Heart left ventricle (tissue), 13 donors: ENCODE measurements at regions not wholly inside any gene's neighbourhood (a gene's known extent, or its start where the extent isn't known, plus 50 kb on each side); places are given as distances from the start of the nearest gene placed in this dataset.

Experiments used
- POLR2A ChIP-seq, 2 donors: fragments of 450-650 bp; IDR thresholded peaks; one replicate each; pipeline ENCODE4 v1.6.1; 2017; ENCODE audit warnings: antibody characterized with exemption in 2 of 2, mild to moderate bottlenecking in 2 of 2, moderate library complexity in 2 of 2
- TF ChIP-seq, protein P1 (sequence below), 12 donors: fragments of 200-600 bp; sonication (generic) in 4 of 12; IDR thresholded peaks; one replicate each; pipeline versions ENCODE4 v1.5.0 to v1.8.0; 2018 to 2022; ENCODE audit warnings: antibody characterized with exemption in 12 of 12, mild to moderate bottlenecking in 5 of 12
- donor health status: ischemic (EF 13 %, LVEDD 7.1; RV severe dilation, severe dysfunction).
- donor health status: DM: no; HTN: yes; CAD: no.
- donor health status: DM: no; HTN: no; CAD: no.
- donor health status: ischemic (EF 25% LVEDD 6.9; RV normal size, moderate dysfunction).
- donor health status: ischemic (EF 25% LVEDD 5.7; RV mildly dilated, moderate dysfunction).
- donor health status: ischemic (EF 35%, LVEDD 5.7; RV mildly dilated, moderate dysfunction).
- donor health status: nonischemic (EF 11% LVEDD 7.7; RV severe dilation, severe dysfunction).
- donor health status: DM: yes; HTN: yes; CAD: no.
- donor health status: PGD.
- donor health status: ischemic (EF 29% LVEDD 5.4; RV normal size, mild dysfunction).
- donor health status: nonischemic (EF 23%, LVEDD 6.1; RV moderate dilation, normal function).

DNA sequence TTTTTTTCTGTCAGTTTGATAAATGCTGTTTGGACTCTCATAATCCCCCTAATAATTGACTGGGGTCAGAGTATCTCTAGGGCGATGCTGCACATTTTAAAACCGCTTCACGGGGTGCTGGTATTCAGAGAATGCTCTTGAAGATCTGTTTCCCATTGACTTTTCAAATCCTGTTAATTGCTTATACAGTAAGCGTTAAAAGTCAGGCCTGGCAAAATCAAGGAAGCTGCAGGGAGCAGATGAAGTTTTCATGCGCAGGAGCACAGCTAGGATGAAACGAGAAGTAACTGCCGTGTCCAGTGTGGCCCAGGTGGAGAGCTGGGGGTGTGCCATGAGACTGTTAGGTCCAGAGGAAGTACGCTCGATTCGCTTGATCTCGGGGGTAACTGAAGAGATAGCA, 312.9 kb downstream of the TRIML1 start:
- TF ChIP-seq, protein P1, sequence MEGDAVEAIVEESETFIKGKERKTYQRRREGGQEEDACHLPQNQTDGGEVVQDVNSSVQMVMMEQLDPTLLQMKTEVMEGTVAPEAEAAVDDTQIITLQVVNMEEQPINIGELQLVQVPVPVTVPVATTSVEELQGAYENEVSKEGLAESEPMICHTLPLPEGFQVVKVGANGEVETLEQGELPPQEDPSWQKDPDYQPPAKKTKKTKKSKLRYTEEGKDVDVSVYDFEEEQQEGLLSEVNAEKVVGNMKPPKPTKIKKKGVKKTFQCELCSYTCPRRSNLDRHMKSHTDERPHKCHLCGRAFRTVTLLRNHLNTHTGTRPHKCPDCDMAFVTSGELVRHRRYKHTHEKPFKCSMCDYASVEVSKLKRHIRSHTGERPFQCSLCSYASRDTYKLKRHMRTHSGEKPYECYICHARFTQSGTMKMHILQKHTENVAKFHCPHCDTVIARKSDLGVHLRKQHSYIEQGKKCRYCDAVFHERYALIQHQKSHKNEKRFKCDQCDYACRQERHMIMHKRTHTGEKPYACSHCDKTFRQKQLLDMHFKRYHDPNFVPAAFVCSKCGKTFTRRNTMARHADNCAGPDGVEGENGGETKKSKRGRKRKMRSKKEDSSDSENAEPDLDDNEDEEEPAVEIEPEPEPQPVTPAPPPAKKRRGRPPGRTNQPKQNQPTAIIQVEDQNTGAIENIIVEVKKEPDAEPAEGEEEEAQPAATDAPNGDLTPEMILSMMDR (IDR thresholded peaks at IDR 0.05), result no peak
- no peak for TF ChIP-seq POLR2A (IDR thresholded peaks at IDR 0.05)
